NCI-H2196 (cell line): ENCODE measurements at regions not wholly inside any gene's neighbourhood (a gene's known extent, or its start where the extent isn't known, plus 50 kb on each side); places are given as distances from the start of the nearest gene placed in this dataset.

Experiments
- DNase-seq: peaks from one replicate; lab custom pipeline; 2025; ENCODE audit not compliant: unreplicated experiment; lab: John Stamatoyannopoulos, UW

DNA sequence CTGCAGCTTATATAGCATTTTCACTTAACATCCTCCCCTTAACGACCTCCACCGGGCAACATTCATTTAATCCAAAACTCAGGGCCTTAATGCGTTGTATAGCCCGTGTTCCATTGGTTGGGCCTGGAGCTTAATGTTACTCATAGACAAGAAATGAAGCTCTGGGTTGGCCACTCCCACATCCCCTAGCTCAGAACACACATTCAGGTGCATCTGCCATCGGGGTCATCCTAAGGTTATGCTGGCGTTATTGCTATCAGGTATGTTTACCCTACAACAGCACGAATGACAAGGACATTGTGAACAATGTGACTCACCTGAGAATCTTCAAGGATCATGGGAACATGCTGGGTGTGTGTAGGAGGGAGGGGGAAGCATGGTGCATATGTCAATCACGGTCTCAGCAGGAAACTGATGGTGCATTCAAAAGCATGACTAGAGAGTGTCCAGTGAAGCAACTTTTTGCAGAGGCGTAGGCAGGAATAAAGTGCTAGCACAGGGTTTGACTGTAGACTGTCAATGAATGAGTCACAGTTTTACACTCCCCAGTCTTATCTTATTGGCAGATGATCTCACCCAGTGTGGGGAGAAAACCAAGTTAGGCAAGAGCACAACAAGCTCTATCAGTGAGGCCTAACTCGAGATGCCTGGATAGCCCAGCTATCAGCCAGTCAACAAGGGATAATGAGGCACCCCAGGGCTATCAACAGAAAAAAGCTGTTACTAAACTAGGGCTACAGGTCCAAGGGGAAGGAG is 402.1 kb upstream of the MCTP2 start:
- DNase-seq, result no peak

DNA sequence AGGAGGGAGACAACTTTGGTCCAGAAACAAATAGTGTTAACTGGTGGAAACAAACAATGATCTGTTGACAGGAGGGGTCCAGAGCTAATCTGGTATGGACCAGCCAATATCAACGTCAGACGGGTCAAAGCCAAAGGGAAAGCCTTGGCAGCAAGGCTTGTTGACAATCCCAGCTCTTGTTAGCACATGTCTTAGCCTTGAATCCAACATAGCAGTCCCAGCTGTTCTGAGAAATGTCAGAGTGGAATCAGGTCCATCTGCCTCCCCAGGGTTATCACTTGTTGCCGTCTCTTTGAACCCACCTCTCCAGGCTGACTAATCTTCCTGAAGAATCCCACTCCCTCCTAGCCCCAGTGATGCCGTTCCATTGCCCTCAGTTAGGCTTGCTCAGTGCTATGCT is 404.6 kb upstream of the MCTP2 start:
- no peak for DNase-seq

DNA sequence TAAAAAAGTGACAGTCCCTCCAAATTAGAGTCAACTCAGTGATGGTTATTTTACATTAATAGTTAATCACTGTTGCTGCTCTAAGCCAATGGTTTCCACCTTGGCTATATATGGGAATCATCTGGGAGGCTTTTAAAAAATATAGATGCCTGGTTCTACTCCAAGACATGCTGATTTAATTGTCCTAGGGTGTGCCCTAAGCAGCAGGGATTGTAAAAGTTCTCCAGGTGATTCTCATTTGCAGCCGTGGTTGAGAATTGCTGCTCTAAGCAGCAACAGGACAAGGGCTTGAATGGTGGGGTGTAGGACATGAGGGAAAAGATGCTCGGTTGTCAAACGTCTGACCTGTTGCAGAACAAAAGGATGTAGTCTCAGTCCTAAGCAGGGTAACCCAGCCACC is 405.1 kb upstream of the MCTP2 start:
- DNase-seq, result no peak

DNA sequence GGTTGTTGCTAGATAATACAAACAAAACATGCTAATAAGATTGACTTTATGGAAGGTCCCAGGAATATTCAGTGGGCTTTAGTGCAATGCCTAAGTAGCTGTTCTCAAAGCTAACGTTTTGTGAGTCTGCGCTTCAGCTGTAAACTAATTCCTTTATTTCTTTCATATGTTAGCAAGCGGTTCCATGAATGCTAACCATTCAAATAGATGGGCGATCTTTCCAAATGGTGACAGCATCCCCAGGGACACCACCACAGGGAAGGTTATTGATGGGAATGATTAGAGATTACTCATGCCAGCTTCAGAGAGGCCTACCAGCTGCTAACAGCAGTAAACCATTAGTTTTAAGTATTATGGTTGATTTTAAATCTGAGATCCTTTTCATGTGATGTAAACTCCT is 405.7 kb upstream of the MCTP2 start:
- DNase-seq, result no peak

DNA sequence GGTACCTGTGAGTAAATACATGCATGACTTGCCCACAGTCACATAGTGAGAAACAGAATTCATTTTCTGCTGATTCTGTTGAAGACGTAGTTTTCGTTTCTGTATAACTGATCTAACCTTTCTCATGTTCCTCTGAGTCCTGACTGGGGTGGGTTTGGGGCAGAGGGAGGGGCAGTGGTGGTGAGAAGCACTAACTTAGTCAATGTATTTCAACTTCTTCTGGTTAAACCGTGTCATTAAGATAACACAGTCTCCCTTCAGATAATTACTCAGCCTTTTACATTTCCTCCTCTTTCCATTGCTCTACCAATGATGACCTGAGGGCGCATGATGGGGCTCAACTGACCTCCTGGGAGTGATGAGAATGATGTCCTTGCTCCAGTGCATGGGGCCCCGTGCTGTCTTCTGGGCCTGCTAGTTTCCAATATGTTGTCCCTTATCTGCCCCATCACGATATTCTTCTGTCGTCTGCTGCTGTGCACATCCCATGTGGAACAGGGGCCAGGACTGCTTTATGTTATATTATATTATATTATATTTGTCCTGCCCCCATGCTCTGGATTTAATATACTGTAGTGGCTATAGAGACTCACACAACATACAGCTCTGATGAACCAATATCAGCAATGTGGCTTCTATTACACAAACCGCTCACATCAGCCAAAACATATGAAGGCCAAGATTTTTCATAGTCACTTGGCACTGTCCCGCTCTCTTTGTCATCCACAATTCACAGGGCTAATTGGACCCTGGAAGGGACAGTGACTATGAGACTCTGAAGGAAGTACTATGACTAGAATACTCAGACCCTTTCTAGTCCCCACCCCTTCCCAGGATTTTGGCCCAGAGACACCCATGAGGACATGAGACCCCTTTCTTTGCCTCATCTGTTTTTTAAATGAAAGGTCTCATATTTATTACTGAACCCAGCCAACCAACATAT is 407.1 kb upstream of the MCTP2 start:
- DNase-seq, result no peak

DNA sequence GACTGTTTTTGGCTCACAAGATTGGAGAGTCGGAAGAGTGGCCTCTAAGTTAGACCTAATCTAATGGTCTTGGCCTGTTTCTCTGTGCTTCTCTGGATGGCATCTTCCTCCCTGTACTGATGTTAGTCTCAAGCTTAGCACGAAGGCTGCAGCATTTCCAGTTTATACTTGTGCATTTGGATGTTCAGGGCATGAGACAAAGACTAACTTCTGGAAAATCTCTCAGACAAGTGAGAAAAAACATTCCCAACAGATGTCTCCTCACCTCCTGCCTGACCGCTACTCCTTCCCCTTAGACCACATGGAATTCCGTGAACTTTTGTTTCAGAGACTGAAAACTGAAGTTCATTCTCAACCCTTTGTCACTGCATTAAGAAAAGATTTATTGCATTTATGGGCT is 410.8 kb upstream of the MCTP2 start:
- DNase-seq, result no peak

DNA sequence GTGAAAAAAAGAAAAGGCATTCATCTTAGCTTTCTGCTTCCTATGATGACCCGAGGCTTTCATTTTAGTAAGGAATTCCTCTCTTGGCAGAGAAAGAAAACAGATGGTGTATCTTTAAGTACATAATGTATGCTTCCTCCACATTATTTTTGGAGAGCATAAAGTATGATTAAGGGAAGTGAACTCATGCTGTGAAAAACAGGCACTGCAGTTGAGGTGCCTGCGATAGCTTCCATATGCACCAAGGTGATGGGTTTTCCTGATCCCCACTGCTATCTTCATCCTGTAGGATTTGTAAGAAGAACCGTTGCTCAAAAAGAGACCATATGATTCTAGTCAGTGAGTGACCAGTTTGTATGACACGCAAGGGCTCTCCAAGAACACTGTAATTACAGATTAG is 411.5 kb upstream of the MCTP2 start:
- no peak for DNase-seq

DNA sequence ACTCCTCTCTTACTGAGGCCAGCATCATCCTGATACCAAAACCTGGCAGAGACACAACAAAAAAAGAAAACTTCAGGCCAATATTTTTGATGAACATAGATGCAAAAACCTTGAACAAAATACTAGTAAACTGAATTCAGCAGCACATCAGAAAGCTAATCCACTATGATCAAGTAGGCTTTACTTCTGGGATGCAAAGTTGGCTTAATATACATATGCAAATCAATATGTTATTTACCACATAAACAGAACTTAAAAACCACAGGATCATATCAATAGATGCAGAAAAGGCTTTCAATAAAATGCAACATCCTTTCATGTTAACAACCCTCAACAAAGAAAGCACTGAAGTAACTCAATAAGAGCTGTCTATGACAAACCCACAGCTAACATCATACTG is 414.5 kb upstream of the MCTP2 start:
- no peak for DNase-seq

DNA sequence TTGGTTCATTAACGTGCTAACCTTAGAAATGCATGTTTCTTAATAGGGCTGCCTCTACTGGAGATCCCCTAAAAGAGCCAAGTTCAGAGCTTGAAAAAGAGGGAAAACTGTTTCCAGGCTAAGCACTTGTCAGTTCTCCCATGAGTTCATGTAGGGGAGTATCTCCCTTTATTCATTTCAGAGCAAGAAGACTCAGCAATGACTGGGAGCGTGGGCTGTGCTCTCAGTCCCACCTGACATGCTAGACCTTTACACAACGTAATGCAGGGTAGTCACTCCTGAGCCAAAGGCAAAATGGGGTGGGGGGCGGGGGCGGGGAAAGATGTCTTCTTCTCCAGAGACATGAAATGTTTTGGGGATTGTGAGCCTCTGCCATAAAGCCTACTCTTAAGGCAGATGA is 420.1 kb upstream of the MCTP2 start:
- no peak for DNase-seq

DNA sequence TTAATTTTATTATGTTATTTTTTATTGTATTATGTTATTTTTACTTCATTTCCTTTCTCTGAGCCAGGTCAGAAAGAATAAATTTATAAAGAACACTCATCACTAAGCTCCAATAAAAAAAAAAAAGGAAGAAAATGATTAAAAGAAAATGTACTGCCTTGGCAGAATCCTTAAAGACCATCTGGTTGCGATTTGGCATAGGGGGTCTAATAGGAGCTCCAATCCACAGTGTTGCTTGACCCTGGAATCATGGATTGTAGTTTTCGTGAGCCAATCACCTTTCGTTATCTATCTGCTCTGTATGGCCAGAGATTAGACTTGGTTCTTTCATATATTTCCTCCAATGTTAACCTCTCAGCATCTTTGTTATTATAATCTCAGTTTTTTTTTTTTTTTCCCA is 421.8 kb upstream of the MCTP2 start:
- DNase-seq, result no peak

DNA sequence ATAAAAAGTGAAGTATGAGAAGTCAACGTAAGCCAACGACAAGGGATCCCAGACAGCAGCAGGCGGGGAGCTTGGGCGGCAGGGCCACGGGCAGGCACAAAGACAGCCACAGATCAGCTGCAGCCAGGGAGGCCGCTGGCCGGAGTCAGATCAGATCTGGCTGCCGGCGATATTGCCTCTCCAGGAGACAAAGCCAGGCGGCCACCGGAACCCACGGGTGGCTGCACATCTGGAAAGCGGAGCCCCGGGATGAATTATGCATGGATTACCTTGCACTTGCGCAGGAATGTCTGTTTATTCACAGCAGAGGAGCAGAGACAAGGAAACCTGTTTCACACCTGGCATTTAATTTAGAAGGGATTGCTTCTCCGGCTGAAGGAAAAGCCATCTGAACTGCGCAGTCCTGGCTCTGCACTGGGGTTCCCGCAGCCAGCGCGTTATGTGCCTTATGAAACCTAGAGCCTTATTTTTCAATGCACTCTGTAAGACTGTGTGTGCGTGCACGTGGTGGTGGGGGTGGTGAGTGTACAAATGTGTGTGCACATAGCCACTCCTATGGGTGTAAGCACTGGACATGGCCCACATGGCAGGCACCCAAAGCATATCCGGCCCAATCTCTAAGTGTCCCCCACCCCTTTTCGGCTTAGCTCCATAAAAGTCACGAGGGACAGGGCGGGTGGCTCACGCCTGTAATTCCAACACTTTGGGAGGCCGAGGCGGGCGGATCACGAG is 427.8 kb upstream of the MCTP2 start:
- no peak for DNase-seq

DNA sequence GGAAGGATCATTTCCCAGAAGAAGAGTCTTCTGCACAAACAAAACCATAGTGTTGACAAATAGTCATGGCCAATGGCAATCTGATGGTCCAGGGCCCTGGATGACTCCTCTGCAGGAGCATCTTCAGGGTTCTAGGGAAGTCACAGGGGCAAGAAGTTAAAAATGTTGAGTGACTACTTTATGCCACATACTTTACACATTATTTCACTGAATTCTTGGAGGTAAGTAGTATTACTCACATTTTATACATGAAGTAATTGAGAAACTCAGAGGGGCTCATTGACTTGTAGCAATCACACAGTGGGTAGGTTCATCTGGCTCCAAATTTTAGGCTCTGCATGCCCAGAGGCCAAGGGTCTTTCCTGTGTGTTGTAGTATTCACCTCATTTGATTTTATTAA is 430.2 kb upstream of the MCTP2 start:
- DNase-seq, result no peak

DNA sequence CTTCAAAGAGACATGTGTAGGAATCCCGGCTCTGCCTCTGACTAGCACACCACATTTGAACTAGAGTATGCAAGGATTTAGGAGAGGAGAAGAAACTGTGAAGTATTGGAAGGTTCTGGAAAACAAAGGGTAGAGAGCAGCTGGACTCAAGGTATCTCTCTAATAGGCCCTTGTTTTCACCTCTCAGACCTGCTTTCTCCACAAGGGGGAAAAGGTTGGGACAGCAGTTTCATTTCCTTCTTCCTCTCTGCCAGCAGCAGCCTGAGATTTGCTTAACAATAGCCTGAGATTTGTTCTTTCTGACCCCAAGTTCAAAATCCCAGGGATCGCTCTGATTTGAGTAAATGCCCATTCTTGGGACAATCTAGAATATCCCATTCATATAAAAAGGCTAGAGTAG is 430.6 kb upstream of the MCTP2 start:
- DNase-seq, result no peak

DNA sequence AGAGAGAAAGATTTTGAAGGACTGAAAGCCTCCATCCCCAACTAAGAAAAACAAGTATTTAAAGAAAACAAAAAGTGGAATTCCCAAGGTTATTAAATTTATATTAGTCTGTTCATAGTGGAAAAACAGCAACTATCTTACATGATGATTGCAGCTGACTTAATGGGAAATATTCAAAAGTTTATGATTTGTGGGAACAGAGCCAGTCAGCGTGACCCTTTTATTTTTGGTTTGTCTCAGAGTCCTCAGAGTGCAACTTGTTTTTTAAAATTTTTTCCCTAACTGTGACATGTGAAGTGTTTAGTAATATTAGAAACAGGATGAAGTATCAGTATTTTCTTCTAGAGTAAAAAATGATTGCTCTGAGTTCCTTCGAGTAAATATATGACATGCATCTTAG is 441.9 kb upstream of the MCTP2 start:
- DNase-seq, result no peak

DNA sequence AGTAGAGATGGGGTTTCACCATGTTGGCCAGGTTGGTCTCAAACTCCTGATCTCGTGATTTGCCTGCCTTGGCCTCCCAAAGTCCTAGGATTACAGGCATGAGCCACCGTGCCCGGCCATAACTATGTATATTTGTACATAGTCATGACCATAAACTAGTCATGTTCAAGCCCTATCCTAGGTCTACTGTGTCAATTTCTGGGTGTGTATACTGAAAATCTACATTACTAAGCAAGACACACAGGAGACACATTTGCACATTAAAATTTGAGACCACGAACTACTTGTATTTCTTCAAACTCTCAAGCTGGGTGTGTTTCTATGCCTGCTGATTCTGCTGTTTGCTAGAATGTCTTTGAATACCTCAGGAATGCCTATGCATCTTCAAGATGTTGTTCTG is 451.3 kb upstream of the MCTP2 start:
- no peak for DNase-seq

DNA sequence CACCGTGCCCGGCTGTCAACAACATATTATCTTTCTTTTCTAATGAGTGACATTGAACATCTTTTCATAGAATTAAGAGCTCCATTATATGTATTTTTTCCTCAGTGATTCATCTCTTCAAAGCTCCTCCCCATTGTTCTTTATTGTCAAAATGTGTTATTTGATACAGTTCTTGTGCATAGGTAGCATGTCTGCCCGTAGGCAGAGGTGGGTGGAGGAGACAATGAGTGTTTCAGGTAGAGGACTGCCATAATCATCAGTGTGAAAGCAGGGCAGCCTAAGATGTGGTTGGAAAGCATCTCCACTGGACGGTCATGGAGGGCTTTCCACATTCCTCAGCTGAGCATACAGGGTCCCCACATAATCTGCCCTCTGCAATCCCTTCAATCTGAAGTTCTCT is 452.0 kb upstream of the MCTP2 start:
- no peak for DNase-seq

DNA sequence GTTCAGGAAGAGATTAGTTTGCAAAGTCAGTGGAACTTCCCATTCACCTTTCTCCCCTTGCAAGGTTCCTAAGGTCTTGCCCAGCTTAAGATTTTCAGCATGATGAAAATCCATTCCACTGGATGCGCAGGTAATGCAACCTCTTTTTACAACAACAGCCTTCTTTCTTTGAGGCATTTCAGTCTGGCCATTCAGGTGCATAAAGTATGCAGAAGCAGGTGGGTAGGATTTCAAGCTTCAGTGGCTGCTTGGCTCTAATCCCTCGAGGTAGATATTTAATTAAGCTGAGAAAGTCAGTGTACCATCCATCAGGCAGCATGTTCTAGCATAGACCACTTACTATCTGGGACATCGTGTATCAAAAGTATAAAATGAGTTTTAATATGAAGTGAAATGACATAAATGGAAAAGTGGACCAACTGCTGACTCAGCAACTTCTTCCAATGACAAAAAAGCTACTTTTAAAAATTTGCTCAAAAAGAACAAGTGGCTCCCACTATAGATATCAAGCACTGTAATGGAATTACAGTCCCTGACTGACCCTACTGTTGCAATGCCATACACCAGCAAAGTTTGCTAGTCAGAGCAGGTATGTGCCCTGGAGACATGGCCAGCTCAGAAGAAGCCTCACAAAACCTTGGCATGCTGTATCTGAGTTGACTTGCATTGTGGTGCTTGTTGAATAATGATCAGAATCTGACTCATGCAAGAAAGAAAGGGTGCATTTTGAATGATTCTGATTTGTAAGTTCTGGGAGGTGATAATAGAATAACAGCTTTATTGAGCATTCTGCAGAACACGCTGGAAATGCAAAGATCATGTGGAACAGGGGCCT is 459.9 kb upstream of the MCTP2 start:
- no peak for DNase-seq

DNA sequence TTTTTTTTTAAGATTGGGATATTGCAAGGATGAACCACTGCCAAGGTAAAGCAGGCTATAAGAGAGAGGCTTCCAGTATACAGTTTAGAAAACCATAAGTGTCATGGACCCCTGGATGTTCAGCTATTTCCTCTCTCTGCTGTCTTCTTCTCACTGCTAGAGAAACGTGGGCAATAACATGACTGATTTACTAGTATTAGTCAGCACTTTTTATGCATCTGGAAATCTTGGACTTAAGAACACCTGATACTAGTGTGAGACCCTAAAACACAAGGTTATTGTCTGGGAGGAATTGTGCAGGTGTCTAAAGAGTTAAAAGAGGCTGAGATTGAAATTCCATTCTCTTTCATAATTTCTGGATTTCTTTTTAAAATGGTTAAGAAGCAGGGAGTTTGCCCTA is 460.6 kb upstream of the MCTP2 start:
- DNase-seq, result no peak

DNA sequence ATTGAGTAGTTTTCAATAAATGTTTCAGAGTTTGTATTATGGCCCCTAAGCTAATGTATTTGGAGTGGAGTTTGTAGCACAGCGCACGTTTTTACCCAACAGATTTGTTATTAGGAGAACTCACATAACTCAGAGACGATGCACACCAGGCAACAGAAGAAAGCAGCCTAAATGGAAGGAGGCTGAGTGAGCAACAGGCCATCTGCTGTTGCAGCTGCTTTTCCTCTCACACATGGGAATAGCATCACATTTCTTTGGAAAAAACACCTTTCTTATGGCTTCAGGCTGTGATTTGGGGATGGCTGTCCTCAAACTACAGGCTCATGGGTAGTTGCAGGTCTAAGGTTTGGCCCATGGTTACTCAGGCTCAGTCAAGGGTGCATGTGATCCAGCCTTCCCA is 469.3 kb upstream of the MCTP2 start:
- DNase-seq, result no peak

DNA sequence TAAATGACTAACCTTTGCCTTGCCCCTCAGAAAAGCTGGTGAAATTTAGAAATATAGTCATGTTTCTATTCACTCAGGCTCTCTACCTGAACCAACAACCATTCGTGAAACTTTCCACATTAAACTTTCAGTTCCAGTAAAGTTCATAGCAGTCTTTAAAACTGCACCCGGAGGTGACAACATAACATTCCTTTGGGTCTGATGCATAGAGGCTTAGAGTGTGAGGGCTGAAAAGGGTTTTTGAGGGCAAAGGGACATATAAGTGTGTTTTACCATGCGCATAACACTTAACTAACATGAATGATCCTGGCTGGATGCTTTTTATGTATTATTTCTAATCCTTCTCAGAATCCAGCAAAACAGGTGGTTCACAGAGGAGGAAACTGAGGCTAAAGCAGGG is 471.7 kb upstream of the MCTP2 start:
- DNase-seq, result no peak

DNA sequence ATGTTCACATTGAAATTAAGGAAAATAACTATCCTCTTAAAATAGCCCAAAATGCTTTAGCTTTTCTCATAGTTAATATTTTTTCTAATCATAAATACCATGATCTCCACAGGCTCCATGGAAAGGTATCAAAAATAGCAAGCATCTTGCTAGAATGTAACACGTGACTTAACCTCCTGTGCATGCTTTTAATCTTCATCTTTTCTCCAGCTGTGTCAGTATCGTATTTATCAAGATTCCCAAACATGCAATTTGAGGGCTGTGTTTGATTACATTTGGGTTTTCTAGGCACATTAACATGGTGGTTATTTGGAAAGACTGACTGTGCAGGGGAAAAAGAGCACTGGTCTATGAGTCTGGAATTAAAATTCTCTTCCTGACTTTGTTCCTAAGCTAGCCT is 472.5 kb upstream of the MCTP2 start:
- no peak for DNase-seq
